ENCODE measurements at regions not wholly inside any gene's neighbourhood (a gene's known extent, or its start where the extent isn't known, plus 50 kb on each side); places are given as distances from the start of the nearest gene placed in this dataset.

GRCh38 chr3:182626484-182627467 is 166.5 kb upstream of the ATP11B start:
- Histone ChIP-seq H3K4me3 (no peak overlapping the region), H3K4me1 (no peaks in the 10 kb centered on the region), H3K27me3 (no peaks in the 10 kb centered on the region), H3K27ac (no peak overlapping the region), H3K36me3 (ENCODE audit: low read depth, missing control alignments) (no peaks in the 10 kb centered on the region), H3K9me3 (no peaks in the 10 kb centered on the region)
- 68 to 71% methylated on average over 4 of the region's 4 CpGs for WGBS, 2 donors
- intact Hi-C loops (cut with DNase I; ENCODE audit: low total_unique reads) = no loop called here
- TF ChIP-seq POLR2A (IDR thresholded peaks at IDR 0.05) = no peak
- TF ChIP-seq, protein P1, sequence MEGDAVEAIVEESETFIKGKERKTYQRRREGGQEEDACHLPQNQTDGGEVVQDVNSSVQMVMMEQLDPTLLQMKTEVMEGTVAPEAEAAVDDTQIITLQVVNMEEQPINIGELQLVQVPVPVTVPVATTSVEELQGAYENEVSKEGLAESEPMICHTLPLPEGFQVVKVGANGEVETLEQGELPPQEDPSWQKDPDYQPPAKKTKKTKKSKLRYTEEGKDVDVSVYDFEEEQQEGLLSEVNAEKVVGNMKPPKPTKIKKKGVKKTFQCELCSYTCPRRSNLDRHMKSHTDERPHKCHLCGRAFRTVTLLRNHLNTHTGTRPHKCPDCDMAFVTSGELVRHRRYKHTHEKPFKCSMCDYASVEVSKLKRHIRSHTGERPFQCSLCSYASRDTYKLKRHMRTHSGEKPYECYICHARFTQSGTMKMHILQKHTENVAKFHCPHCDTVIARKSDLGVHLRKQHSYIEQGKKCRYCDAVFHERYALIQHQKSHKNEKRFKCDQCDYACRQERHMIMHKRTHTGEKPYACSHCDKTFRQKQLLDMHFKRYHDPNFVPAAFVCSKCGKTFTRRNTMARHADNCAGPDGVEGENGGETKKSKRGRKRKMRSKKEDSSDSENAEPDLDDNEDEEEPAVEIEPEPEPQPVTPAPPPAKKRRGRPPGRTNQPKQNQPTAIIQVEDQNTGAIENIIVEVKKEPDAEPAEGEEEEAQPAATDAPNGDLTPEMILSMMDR (IDR thresholded peaks at IDR 0.05) = no peak
- DNase-seq = no peak

GRCh38 chr3:182628531-182628930 is 164.8 kb upstream of the ATP11B start:
- H3K9me3 ChIP-seq = no peaks in the 10 kb centered on the region

GRCh38 chr3:182629521-182629920 is 163.8 kb upstream of the ATP11B start:
- H3K4me3 ChIP-seq = no peak overlapping the region
- WGBS, 2 donors = 43 to 90% methylated on average over 1 of the region's 1 CpG
- TF ChIP-seq POLR2A (IDR thresholded peaks at IDR 0.05) = no peak
- intact Hi-C loops (cut with DNase I; ENCODE audit: low total_unique reads) = no loop called here
- no peak for DNase-seq
- H3K27ac ChIP-seq = no peak overlapping the region
- no peaks in the 10 kb centered on the region for H3K36me3 ChIP-seq (ENCODE audit: low read depth, missing control alignments)
- H3K9me3 ChIP-seq = no peaks in the 10 kb centered on the region
- no peaks in the 10 kb centered on the region for H3K4me1 ChIP-seq
- H3K27me3 ChIP-seq = no peaks in the 10 kb centered on the region

More at GRCh38 chr3:182628531-182628930, 164.8 kb upstream of the ATP11B start:
- Histone ChIP-seq H3K4me1 (no peaks in the 10 kb centered on the region), H3K36me3 (ENCODE audit: low read depth, missing control alignments) (no peaks in the 10 kb centered on the region), H3K27ac (no peak overlapping the region), H3K4me3 (no peak overlapping the region), H3K27me3 (no peaks in the 10 kb centered on the region)
- TF ChIP-seq POLR2A (IDR thresholded peaks at IDR 0.05) = no peak
- TF ChIP-seq, protein P1 (IDR thresholded peaks at IDR 0.05) = no peak
- 88 to 90% methylated on average over 2 of the region's 2 CpGs for WGBS, 2 donors
- intact Hi-C loops (cut with DNase I; ENCODE audit: low total_unique reads) = no loop called here
- no peak for DNase-seq

DNA sequence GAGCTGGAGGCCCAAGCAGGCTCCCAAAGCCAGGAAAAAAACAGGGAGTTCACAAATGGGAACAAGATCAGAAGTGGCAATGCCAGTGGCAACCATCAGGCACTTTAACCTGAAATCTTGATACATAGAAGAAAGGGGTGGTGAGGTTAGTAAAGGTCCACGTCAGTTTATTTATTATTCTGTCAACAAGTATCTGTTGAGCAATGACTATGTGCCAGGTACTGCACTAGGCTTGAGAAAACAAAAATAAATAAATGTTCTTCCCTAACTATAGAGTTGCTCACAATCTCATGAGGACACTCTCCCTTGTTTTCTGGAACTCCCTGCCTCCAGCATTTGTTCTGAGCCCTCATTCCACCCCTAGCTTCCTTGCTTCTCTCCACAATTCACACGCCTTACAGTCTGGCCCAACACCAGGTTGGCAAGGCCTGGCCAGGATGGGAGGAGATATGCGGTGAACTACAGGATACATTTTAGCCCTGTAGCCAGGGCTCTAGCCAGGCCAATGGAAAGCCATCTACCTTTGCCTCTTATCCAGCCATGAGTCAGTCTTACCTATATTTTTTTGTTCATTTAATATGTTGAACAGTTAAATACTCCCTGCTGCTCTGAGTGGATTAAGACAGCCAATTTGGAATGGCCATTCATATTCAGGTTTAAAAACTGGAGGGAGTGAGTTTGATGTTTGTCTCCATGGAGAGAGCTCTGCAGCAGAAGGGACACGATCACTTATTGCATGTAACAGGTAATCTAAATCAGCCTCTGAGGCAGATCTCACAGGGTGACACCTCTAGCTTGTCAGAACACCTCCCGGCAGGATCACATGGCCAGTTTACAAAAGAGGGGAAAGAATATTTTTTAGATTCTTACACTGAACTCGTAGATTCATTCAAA is 161.9 kb upstream of the ATP11B start:
- no peak overlapping the region for H3K27ac ChIP-seq
- 80 to 86% methylated on average over 6 of the region's 6 CpGs for WGBS, 2 donors
- TF ChIP-seq, protein P1 (IDR thresholded peaks at IDR 0.05) = no peak
- TF ChIP-seq POLR2A (IDR thresholded peaks at IDR 0.05) = no peak
- no peak overlapping the region for H3K4me3 ChIP-seq
- no peaks in the 10 kb centered on the region for H3K36me3 ChIP-seq (ENCODE audit: low read depth, missing control alignments)
- H3K9me3 ChIP-seq = no peaks in the 10 kb centered on the region
- H3K27me3 ChIP-seq = no peaks in the 10 kb centered on the region
- DNase-seq = no peak
- intact Hi-C loops (cut with DNase I; ENCODE audit: low total_unique reads) = no loop called here
- no peaks in the 10 kb centered on the region for H3K4me1 ChIP-seq

GRCh38 chr3:182632077-182632393 is 161.3 kb upstream of the ATP11B start:
- H3K9me3 ChIP-seq = no peaks in the 10 kb centered on the region
- H3K27me3 ChIP-seq = no peaks in the 10 kb centered on the region
- no peak overlapping the region for H3K4me3 ChIP-seq
- TF ChIP-seq POLR2A (IDR thresholded peaks at IDR 0.05) = no peak
- TF ChIP-seq, protein P1 (IDR thresholded peaks at IDR 0.05) = no peak
- H3K36me3 ChIP-seq (ENCODE audit: low read depth, missing control alignments) = no peaks in the 10 kb centered on the region
- no peak for DNase-seq
- H3K4me1 ChIP-seq = no peaks in the 10 kb centered on the region
- H3K27ac ChIP-seq = no peak overlapping the region
- 92 to 96% methylated on average over 4 of the region's 4 CpGs for WGBS, 2 donors
- intact Hi-C loops (cut with DNase I; ENCODE audit: low total_unique reads) = no loop called here

Measured in testis (tissue), 2 donors.